Neural cell (in vitro differentiated cells): ENCODE measurements at regions not wholly inside any gene's neighbourhood (a gene's known extent, or its start where the extent isn't known, plus 50 kb on each side); places are given as distances from the start of the nearest gene placed in this dataset.

ENCODE experiments used
- H2AFZ ChIP-seq: fragments of 200-600, 300-800 bp; sonication (generic), shearing (Covaris generic); 2 replicates; pipeline ENCODE4 v1.6.0; 2014; ENCODE audit warnings: low read depth, mild to moderate bottlenecking, antibody characterized with exemption, low read length, moderate library complexity
- H3F3A ChIP-seq: fragments of 200-600 bp; shearing (Covaris generic); 2 replicates; pipeline ENCODE4 v1.6.1; 2016; ENCODE audit warnings: mild to moderate bottlenecking, moderate library complexity, mixed read lengths, antibody characterized with exemption, low read length; ENCODE audit not compliant: insufficient read depth, poor library complexity, severe bottlenecking
- H3K27ac ChIP-seq: fragments of 200-600, 300-800 bp; sonication (generic), shearing (Covaris generic); 2 replicates; pipeline ENCODE4 v1.5.1; 2014; ENCODE audit warnings: mild to moderate bottlenecking, low read length, moderate library complexity
- H3K27me3 ChIP-seq: fragments of 300-800, 200-600 bp; sonication (generic), shearing (Covaris generic); 2 replicates; pipeline ENCODE4 v1.6.0; 2014; ENCODE audit warnings: mild to moderate bottlenecking, low read depth, low read length, moderate library complexity; ENCODE audit not compliant: insufficient read depth
- H3K36me3 ChIP-seq: fragments of 300-800, 200-600 bp; sonication (generic), shearing (Covaris generic); 2 replicates; pipeline ENCODE4 v1.5.1; 2014; ENCODE audit warnings: mild to moderate bottlenecking, antibody characterized with exemption, low read length, moderate library complexity; ENCODE audit not compliant: insufficient read depth
- H3K4me2 ChIP-seq: fragments of 300-800, 200-600 bp; sonication (generic), shearing (Covaris generic); 2 replicates; pipeline ENCODE4 v1.6.0; 2014; ENCODE audit warnings: mild to moderate bottlenecking, low read length
- H3K4me3 ChIP-seq: fragments of 300-800, 200-600 bp; sonication (generic), shearing (Covaris generic); 2 replicates; pipeline ENCODE4 v1.5.1; 2014; ENCODE audit warnings: mild to moderate bottlenecking, low read length, moderate library complexity
- H3K79me2 ChIP-seq: fragments of 200-600 bp; shearing (Covaris generic); replicated peaks from 2 replicates; pipeline ENCODE4 v1.6.0; 2014; ENCODE audit warnings: mild to moderate bottlenecking, low read length, moderate library complexity; ENCODE audit not compliant: insufficient read depth
- H3K9ac ChIP-seq: fragments of 300-800, 200-600 bp; sonication (generic), shearing (Covaris generic); 2 replicates; pipeline ENCODE4 v1.6.1; 2016; ENCODE audit warnings: mild to moderate bottlenecking, low read length, mixed read lengths
- H3K9me2 ChIP-seq: fragments of 200-600 bp; shearing (Covaris generic); 2 replicates; pipeline ENCODE4 v1.6.1; 2016; ENCODE audit warnings: mild to moderate bottlenecking, low read length, mixed read lengths; ENCODE audit not compliant: insufficient read depth
- H3K9me3 ChIP-seq: fragments of 200-600, 300-800 bp; sonication (generic), shearing (Covaris generic); 2 replicates; pipeline ENCODE4 v1.6.1; 2016; ENCODE audit warnings: mild to moderate bottlenecking, mixed run types, low read length, moderate library complexity, mixed read lengths
- H4K20me1 ChIP-seq: fragments of 200-600 bp; shearing (Covaris generic); 2 replicates; pipeline ENCODE4 v1.6.1; 2016; ENCODE audit warnings: mild to moderate bottlenecking, mixed run types; ENCODE audit not compliant: insufficient read depth
- CTCF ChIP-seq: fragments of 450-650 bp; IDR thresholded peaks from 2 replicates; pipeline ENCODE4 v1.5.1; 2014; ENCODE audit warnings: antibody characterized with exemption, mild to moderate bottlenecking, moderate library complexity; ENCODE audit not compliant: poor library complexity, severe bottlenecking
- EP300 ChIP-seq: fragments of 450-650 bp; conservative IDR thresholded peaks from 2 replicates; pipeline ENCODE4 v1.6.1; 2014; ENCODE audit warnings: antibody characterized with exemption, mild to moderate bottlenecking, moderate library complexity; ENCODE audit not compliant: poor library complexity, severe bottlenecking
- EZH2 ChIP-seq: fragments of 200-600, 300-800 bp; shearing (Covaris generic), sonication (generic); IDR thresholded peaks from 2 replicates; pipeline ENCODE4 v1.6.1; 2014; ENCODE audit warnings: antibody characterized with exemption, low read length, borderline replicate concordance, mild to moderate bottlenecking; ENCODE audit not compliant: insufficient read depth, poor library complexity, severe bottlenecking
- MXI1 ChIP-seq: fragments of 450-650 bp; conservative IDR thresholded peaks from 2 replicates; pipeline ENCODE4 v1.6.1; 2014; ENCODE audit warnings: antibody characterized with exemption, mild to moderate bottlenecking; ENCODE audit not compliant: poor library complexity, severe bottlenecking
- POLR2AphosphoS5 ChIP-seq: IDR thresholded peaks from 2 replicates; pipeline ENCODE4 v1.6.1; 2012
- RAD21 ChIP-seq: fragments of 450-650 bp; conservative IDR thresholded peaks from 2 replicates; pipeline ENCODE4 v1.6.1; 2014; ENCODE audit warnings: antibody characterized with exemption, mild to moderate bottlenecking, moderate library complexity
- REST ChIP-seq: IDR thresholded peaks from 2 replicates; pipeline ENCODE4 v1.6.1; 2012; ENCODE audit warnings: borderline replicate concordance
- SMC3 ChIP-seq: fragments of 450-650 bp; conservative IDR thresholded peaks from 2 replicates; pipeline ENCODE4 v1.6.1; 2014; ENCODE audit warnings: antibody characterized with exemption, mild to moderate bottlenecking, moderate library complexity; ENCODE audit not compliant: poor library complexity
- TAF1 ChIP-seq: IDR thresholded peaks from 2 replicates; pipeline ENCODE4 v1.6.1; 2012; ENCODE audit warnings: low read depth
- small RNA-seq, 3 experiments: library from RNA; depleted of rRNA; stranded (forward); fragments of <200 nt; gene quantifications; one replicate each; pipeline ENCODE3, GENCODE V24; 2012

GRCh38 chr6:113805173-113805790, 51.9 kb upstream of the MARCKS start:
- TF ChIP-seq REST (no peak), POLR2AphosphoS5 (peak; percentile 70), EP300 (peak; percentile 60)
- Histone ChIP-seq H3K9me2 (no peaks in the 10 kb centered on the region), H3K79me2 (no peaks in the 10 kb centered on the region), H3K4me3 (no peak overlapping the region), H3K4me2 (no peak overlapping the region), H3K9me3 (no peaks in the 10 kb centered on the region), H3K27me3 (no peaks in the 10 kb centered on the region), H4K20me1 (no peaks in the 10 kb centered on the region), H3K27ac (no peak overlapping the region), H3F3A (no peaks in the 10 kb centered on the region), H3K9ac (no peak overlapping the region), H3K36me3 (no peaks in the 10 kb centered on the region), H2AFZ (no peak overlapping the region)

- H3K4me2 ChIP-seq, result no peak overlapping the region
- no peak overlapping the region for H3K27ac ChIP-seq
- no peak overlapping the region for H3K9ac ChIP-seq
- H3K79me2 ChIP-seq, result no peaks in the 10 kb centered on the region
- no peak overlapping the region for H3K4me3 ChIP-seq
- H2AFZ ChIP-seq, result no peak overlapping the region
- H4K20me1 ChIP-seq, result no peaks in the 10 kb centered on the region
- H3K9me3 ChIP-seq, result no peaks in the 10 kb centered on the region
- no peaks in the 10 kb centered on the region for H3K9me2 ChIP-seq
- H3K36me3 ChIP-seq, result no peaks in the 10 kb centered on the region
- no peaks in the 10 kb centered on the region for H3F3A ChIP-seq
- no peaks in the 10 kb centered on the region for H3K27me3 ChIP-seq
- TF ChIP-seq TAF1 (no peak), EZH2 (no peak), POLR2AphosphoS5 (no peak), EP300 (no peak), CTCF (no peak), RAD21 (no peak), SMC3 (no peak), REST (no peak), MXI1 (no peak)
Measured at GRCh38 chr6:113805811-113806495, 51.2 kb upstream of the MARCKS start.

Small RNA genes lying in the stretch of these regions (small RNA-seq; reads per million reads assigned to genes)
- 0 reads per million in 3 experiments for gene RNU6-1163P
